ENCODE measurements at regions not wholly inside any gene's neighbourhood (a gene's known extent, or its start where the extent isn't known, plus 50 kb on each side); places are given as distances from the start of the nearest gene placed in this dataset.
"Not testable (repeated sequence)": the region's sequence is repeated elsewhere in the genome, so short reads cannot be mapped to it uniquely, and the experiment has no call there.

- TF ChIP-seq, protein P1, sequence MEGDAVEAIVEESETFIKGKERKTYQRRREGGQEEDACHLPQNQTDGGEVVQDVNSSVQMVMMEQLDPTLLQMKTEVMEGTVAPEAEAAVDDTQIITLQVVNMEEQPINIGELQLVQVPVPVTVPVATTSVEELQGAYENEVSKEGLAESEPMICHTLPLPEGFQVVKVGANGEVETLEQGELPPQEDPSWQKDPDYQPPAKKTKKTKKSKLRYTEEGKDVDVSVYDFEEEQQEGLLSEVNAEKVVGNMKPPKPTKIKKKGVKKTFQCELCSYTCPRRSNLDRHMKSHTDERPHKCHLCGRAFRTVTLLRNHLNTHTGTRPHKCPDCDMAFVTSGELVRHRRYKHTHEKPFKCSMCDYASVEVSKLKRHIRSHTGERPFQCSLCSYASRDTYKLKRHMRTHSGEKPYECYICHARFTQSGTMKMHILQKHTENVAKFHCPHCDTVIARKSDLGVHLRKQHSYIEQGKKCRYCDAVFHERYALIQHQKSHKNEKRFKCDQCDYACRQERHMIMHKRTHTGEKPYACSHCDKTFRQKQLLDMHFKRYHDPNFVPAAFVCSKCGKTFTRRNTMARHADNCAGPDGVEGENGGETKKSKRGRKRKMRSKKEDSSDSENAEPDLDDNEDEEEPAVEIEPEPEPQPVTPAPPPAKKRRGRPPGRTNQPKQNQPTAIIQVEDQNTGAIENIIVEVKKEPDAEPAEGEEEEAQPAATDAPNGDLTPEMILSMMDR (IDR thresholded peaks at IDR 0.05; ENCODE audit: insufficient read depth, low read length), result no peak
- DNase-seq (ENCODE audit: low read depth), result no peak
- no peak overlapping the region for H3K4me3 ChIP-seq (ENCODE audit: low read depth, low read length)
Measured at GRCh38 chr5:166639151-166639550, 1652.3 kb upstream of the WWC1 start.

DNA sequence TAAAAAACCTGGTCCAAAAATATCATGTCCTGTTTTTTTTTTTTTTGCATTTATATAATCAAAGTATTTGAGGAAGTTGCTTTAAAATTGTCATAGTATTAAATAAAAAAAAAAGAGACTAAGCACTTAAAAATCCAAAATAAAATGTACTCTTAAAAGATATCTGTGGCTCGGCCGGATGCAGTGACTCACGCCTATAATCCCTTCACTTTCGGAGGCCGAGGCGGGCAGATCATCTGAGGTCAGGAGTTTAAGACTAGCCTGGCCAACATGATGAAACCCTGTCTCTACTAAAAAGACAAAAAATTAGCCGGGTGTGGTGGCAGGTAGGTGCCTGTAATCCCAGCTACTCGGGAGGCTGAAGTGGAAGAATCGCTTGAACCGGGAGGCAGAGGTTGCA, 1651.3 kb upstream of the WWC1 start:
- H3K4me3 ChIP-seq (ENCODE audit: low read depth, low read length); DNase-seq (ENCODE audit: low read depth): not testable (repeated sequence)

- TF ChIP-seq, protein P1 (IDR thresholded peaks at IDR 0.05; ENCODE audit: insufficient read depth, low read length), result no peak
- no peak overlapping the region for H3K4me3 ChIP-seq (ENCODE audit: low read depth, low read length)
- no peak for DNase-seq (ENCODE audit: low read depth)
Measured at GRCh38 chr5:166648736-166649135, 1642.7 kb upstream of the WWC1 start.

GRCh38 chr5:166649676-166650075, 1641.8 kb upstream of the WWC1 start:
- TF ChIP-seq, protein P1 (IDR thresholded peaks at IDR 0.05; ENCODE audit: insufficient read depth, low read length), result no peak
- no peak for DNase-seq (ENCODE audit: low read depth)
- H3K4me3 ChIP-seq (ENCODE audit: low read depth, low read length), result no peak overlapping the region

GRCh38 chr5:166651234-166651633, 1640.2 kb upstream of the WWC1 start:
- TF ChIP-seq, protein P1 (IDR thresholded peaks at IDR 0.05; ENCODE audit: insufficient read depth, low read length), result no peak
- no peak for DNase-seq (ENCODE audit: low read depth)
- H3K4me3 ChIP-seq (ENCODE audit: low read depth, low read length), result no peak overlapping the region

DNA sequence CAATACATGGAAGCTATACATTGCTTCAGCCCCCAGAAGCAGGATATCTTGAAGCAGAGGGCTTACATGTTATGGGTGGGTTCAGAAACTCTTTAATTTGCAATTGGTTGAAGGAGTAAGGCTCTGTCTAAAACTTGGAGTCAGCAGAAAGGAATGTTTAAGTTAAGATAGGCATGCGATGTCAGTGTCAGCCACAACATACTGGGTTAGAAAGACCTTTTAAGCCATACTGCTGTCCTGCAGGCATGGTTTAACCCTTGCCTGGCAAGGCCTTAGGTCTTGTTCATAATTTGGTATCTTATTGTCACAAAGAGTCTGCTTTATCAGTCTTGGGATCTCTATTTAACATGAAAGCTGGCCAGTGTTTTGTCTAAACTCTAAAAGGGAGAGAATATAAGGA, 1619.6 kb upstream of the WWC1 start:
- TF ChIP-seq, protein P1 (IDR thresholded peaks at IDR 0.05; ENCODE audit: insufficient read depth, low read length), result no peak
- H3K4me3 ChIP-seq (ENCODE audit: low read depth, low read length), result no peak overlapping the region
- no peak for DNase-seq (ENCODE audit: low read depth)

DNA sequence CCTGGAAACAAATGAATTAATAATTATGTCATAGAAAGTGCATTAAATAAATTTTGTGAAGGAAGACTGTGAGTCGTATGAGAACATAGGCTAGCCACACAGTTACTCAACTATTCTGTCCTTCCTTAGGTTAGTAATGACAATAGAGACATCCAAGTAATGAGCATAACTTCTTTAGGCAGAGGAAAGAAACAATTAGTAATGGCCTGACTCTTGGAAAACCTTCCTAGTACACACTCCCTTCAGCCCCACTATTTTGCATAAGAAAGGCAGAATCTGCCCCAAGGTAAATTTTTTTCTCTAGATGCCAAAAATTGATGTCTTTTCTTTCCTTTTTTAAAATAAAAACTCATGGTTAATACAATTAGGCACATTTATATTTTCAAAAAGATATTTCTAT, 1619.0 kb upstream of the WWC1 start:
- no peak for DNase-seq (ENCODE audit: low read depth)
- H3K4me3 ChIP-seq (ENCODE audit: low read depth, low read length), result no peak overlapping the region
- TF ChIP-seq, protein P1 (IDR thresholded peaks at IDR 0.05; ENCODE audit: insufficient read depth, low read length), result no peak
